ENCODE measurements at regions not wholly inside any gene's neighbourhood (a gene's known extent, or its start where the extent isn't known, plus 50 kb on each side); places are given as distances from the start of the nearest gene placed in this dataset.

DNA sequence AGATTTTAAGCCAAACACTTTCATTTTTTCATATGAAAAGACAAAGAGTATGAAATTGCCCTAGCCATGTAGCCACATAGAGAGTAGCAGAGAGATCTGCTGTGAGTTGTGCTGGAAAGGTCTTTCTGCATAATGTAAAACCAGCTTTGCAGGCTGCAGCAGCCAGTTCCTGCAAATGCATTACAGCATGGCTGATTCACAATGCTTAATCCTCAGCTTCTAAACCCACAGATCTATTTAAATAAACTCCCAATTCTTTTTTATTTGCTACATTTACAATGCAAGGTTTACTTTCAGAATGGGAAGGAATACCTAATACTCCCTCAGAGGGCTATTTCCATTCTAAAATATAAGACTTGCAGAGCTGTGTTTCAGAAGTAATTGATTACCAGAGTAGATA is 185.6 kb upstream of the STARD13 start:
- no peak for DNase-seq

DNA sequence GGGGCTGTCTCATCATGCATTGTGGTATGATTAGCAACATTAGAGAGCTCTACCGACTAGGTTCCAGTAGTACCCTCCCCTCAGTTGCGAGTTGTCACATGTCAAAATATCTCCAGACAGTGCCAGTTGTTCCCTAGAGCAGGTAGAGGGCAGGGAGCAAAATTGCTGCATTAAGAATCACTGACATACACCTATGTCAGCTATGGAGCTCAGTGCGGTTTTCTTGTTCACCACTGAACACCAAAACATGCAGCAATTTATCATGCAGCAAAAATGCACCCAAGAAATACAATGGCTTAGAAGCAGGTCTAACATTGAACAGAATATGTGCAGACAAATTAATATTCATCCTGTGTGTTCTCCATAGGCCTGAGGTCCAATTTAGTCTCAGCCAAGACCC is 186.9 kb upstream of the STARD13 start:
- DNase-seq = no peak

DNA sequence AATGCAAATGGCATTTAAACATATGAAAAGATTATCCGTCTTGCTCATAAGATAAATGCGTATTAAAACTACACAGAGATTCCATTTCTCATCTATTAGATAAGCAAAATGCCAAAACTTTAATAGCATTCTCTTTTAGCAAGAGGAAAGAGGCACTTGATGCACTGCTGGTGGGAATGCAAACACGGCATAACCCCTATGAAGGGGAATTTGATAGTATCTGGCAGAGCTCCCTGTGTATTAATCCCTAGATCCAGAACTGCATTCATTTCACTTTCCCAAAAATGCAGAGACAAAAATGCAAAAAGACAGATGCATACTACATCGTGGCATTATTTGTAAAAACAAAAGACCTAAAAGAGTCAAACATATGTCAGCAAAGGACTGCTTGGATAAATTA is 193.6 kb upstream of the STARD13 start:
- no peak for DNase-seq

DNA sequence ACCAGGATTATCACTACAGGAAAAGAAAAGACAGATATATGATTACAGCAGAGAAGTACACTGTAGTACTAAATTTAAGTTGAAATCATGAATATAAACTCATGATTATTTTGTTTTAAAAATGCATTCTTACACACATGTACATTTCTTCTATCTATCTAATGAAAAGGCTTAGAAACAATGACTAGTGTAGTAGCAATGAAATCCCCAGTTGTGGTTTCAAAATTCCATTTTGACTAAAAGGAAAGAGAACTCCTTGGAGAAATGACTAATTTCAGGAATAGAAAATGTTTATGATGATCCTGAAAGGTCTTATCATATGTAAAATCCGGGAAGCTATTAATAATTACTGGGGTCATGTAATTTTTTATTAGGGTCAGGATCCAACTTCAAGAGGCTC is 195.0 kb upstream of the STARD13 start:
- no peak for DNase-seq

DNA sequence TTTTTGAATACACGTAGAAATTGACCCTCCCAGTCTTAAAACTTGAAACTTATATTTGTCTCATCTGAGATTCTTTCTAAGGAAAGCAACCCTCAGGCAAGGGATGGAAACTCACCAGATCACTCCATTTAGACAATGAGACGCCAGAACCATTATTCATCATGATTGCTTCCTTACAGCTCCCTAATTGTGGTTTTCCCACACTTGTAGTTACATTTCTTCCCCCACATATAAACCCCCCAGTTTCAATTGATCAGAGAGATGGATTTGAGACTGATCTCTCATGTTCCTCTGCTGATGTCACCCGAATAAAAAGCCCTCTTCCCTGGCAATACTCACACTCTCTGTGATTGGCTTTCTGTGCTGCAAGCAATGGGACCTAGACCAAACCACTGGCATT is 197.9 kb upstream of the STARD13 start:
- no peak for DNase-seq

DNA sequence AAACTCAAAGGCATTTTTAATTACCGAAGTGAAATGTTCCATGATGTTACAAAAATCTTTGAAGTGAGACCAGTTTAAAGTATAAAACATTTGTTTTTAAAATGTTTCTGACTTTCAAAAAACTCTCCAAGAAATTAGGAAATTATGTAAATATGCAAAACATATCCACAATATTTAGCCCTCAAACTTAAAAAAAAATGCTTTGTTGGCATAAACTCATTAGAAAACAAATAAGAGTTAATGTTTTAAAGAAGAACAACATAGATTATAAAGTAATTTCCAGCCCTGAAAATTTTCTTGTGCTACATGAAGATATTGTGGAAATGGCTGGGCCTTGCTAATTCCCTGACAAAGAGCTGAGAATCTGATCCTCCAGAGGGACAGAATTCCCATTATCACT is 199.7 kb upstream of the STARD13 start:
- no peak for DNase-seq

DNA sequence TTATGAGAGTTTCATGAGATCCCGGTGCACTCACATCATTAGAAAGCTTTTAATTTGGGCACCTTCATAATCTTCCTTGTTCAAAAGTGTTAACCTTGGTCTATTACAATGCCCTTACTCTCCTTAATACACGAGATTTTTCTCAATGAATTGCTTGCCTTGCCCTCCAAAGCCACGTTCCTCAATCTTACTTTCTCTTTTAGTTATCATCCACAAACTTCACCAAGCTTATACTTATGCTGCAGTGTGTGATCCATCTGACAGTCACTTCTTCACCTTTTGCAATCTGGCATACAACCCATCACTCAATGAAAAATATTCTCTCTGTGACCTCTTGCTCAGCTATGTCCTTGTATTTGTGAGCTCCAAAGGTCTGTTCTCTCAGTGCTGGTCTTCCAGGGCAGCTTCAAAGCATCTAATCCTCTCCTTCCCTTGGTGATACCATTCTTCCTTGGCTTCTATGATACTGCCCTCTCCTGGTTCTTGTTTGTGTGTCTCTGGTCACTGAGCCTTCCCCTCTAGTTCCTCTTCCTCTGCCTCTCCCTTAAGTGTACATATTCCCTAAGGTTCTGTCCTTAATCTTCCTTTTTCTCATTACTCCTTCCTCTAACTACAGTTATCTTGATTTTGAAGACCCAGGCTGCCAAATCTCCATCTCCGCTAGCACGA is 202.2 kb upstream of the STARD13 start:
- no peak for DNase-seq

DNA sequence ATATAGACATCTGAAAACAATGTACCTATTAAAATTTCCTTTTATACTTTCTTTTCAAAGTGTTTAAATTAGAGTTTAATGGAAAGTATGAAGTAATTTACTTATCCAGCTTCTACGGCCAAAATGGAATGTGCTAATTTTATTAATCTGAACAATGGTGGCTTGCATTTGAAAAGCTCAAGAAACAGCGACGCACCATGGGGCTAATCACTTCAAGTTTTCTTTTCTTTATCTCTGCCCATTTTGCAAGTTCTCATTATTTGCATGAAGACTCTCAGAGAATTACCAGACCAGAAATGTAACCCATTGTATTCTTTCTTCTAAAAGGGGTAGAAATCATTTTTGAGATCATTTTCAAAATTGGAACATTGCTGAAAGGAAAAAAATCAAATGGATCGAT is 204.0 kb upstream of the STARD13 start:
- no peak for DNase-seq

DNA sequence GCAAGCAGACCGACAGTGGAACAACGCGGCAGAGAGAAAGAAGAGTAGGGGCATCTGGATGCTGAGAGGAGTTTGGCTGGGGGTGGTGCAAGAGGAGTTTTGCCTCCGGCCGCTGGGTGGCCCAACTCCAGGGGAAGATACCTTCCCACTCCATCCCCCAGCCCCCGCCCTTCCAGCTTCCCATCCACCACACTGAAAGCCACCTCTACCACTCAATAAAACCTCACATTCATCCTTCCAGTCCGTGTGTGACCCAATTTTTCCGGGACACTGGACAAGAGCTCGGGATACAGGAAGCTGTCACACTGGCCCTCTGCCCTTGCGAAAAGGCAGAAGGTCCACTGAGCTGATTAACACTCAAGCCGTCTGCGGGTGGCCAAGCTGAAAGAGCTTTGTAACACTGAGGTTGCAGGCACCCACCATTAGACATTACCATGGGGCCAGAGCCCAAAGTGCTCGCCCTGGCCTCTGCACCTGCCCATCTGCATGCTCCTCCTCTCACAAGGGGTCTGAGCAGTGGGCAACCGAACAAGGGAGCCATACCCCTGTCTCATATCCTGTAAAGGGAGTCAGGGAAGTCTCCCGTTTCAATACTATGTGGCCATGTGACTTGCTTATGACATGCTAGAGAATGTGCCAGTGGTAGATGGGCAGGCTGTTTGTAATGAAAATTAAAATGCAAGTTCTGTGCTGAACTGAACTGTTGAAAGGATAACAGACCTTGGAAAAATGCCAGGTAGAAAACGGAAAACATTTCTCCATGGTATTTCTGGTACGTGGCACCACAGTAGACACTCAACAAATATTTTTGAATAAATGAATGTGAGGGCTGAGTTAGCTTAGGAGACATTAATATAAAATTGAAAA is 205.1 kb upstream of the STARD13 start:
- peak; percentile 2 for DNase-seq

DNA sequence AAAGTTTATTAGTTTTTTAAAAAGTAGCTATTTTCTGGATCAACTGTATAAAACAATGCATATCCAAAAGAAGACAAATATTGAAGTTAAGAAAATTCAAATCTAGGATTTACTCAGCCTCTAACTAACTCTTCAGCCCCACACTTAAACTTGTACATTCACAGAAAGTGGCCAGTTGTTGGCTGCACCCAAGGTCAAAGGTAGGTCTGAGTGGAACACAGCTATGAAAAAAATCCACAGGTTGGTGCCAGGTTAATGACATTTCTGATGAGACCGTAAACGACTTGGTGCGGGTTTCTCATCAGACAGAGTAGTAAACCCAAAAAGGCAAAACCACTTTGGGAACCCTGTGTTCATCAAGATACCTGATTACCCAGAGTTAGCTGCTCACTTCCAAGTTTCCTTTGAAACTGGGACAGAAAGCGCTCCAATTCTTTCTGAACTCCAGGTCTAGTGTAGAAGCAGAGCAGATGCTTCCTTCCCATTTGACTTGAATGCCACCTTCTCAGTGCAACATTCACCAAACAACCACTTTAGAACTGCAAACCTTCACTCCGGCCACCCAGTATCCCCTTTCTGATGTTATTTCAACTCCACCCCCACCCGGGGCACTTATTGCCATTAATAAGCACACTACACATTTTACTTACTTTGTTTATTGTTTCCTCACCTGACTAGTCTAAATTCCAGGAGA is 208.3 kb upstream of the STARD13 start:
- no peak for DNase-seq

DNA sequence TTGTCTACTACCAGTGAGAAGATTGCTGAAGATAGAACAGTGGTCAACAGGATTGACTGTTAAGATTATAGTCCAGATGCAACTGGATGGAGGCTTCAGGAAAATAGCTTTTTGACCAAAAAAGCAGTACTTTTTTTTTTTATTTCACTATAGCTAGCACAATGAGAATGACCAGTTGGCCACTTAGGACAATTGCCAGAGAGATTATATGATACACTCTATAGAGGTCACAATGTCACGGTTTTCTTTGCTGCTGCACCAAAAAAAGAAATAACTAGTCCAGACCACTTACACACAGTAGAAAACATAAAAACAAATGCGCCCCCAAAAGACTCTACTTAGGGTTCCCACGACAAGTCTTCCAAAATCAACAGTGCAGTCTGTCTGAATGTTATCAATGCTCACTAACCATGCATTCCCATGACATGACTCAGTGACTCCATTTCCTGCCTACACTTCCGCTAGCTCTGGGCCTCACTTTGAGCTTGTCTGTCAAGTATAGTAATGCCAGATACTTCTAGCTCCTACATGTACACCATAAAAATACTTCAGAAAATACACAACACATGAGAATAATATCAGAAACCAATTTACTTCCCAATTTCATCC is 209.1 kb upstream of the STARD13 start:
- DNase-seq = no peak

DNA sequence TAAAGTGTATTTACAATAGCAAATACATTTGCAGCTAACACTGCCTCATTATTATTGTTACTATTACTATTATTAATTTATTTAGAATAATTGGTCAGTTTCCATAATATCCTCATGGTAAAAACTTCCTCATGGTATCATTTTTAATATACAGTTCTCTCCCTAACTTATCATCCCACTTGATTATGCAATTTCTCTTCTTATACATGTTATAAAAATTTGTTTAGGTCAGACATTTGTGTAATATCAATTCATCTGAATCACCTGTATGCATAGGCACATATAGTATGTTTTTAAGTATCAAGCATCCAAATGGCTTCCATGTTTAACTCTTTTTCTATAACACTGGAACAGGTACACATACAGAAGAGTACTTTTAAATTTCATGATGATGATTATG is 210.8 kb upstream of the STARD13 start:
- DNase-seq = no peak

DNA sequence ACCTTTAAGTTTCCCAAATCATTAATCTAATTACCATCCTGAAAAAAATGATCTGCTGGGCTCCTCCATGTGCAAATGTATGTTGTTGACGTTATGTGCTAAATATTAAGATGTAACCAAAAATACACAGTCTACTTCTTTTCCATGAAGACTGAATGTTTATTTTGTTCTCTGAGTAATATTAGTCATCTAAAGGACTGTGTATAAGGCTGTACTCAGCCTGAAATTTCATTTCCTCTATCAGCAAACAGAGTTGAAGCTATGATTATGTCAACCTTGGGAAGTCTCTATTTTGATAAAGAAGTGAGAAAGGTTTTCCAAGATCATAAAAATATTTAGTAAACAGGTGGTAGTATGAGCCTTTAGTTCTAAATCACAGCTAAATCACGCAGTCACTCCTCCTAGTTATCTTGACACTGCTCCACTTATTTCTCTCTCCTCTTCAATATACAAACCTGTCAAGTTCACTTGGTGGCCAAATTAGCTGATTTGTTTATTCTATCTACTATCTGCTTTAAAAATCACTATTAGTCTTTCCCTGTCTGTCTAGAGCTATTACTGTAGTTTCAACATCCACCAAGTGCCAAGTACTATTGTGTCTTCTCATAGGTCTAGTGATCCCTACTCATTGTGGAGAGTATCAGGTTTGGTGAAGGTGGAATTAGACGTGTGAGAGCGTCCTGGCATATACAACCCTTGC is 211.7 kb upstream of the STARD13 start:
- no peak for DNase-seq

DNA sequence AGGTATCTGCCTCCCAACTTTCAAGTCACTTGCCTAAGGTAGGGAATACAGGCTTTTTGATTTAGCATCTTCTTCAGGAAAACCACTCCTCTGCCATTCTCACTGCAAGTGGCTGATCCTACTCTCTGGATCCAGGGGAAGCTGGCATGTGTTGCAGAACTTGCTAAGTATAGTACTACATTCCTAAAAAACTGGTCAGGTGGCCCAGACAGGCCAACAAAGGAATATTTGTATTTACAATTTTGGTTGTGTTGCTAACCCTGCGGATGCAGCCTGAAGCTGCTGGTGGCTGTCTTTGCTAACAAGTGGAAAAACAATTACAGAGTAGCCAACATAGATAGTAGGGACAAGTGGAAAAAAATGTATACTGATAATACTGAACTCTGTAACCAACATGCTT is 222.5 kb upstream of the STARD13 start:
- DNase-seq = no peak

DNA sequence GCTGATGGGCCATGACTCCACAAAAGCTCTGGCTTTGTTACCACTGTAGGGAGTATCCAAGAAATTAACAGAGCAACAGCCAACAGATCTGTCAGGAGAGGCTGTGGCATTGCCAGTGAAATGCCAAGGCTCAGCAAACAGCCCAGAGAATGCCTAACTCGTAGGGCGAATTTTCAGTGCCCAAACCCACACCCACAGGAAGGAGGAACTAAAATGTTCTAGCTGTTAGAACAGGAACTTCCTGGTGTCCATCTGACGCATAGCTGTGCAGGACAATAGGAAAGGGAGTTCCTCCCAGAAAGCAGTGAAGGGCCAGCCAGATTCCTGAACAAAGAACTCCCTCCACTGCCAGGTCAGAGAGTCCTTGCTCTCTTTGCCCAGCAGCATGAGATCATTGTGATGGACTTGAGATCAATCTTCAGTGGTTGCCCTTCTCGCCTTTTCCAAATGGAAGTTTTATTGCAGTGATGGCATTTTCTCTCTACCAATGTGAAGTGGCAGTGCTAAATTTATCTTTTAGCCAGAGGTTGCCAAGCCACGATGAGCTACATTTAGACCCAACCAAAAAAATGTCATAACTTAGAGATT is 224.2 kb upstream of the STARD13 start:
- no peak for DNase-seq

DNA sequence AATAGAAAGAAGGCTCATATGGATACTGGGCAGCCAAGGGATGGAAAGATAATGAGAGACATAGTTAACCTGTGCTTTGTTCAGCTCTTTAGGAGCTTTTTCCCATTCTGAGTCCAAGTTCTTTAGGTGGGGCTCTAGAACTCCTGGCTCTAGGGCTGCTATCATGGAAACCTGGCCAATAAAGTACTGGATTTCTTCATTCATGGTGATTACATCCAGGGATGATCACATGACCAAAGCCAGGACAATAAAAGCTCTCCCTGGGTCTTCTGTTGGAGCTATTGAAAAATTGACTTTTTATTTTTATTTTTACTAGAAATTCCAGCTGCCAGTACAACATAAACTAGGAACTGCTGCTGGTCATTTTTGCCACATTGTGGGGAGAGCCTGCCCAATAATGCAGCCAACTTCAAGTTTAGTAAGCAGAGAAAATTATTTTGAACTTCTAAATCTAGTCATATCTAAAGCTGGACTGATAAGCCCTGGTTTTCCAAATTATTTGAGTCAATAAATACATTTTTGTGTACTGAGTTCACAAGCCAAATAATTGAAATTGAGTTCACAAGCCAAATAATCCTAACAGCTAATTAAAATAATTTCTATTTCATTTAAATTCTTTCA is 224.9 kb upstream of the STARD13 start:
- no peak for DNase-seq

DNA sequence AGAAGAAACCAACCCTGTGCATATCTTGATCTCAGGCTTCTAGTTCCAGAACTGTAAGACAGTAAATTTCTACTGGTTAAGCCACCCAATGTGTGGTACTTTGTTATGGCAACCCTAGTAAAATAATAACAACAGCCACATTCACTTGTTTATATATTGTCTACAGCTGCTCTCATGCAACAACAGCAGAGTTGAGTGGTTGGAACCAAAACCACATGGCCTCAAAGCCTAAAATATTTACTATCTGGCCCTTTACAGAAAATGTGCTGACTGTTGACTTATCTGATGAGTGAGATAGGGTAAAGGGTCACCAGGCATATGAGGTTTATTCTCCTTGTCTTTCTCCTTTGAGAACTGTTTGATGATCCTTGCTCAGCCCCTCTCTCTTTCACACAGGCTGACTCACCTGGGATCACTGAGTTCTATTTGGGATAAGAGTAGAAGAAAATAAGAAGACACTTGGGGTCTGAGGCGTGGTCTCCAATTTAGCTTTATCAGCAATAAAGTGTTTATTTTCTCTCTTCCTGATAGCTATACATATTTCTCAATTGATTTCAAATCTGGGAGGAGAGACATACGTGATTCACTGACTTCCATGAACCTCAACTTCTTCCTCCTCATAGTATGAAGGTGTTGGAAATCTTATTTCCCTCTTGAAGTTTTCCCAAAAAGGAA is 227.5 kb upstream of the STARD13 start:
- DNase-seq = no peak

DNA sequence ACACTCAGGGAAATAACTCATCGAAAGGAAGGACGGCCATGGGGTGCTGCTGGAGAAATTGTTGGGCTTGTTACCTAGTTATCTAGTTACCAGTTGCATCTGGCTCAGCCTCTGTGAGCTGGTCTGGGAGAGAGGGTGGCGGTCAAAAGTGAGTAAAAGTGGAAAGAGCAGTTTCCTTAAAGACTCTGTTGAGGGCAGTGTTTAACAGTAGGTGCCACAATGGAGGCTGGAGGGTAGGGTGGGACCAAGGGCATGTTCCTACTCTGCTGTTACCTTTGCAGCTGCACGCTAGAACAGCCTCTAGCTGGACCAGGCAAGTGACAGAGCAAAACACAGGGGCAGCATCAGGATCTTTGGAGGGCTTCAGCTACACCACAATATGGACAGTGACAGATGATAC is 228.8 kb upstream of the STARD13 start:
- DNase-seq = no peak

DNA sequence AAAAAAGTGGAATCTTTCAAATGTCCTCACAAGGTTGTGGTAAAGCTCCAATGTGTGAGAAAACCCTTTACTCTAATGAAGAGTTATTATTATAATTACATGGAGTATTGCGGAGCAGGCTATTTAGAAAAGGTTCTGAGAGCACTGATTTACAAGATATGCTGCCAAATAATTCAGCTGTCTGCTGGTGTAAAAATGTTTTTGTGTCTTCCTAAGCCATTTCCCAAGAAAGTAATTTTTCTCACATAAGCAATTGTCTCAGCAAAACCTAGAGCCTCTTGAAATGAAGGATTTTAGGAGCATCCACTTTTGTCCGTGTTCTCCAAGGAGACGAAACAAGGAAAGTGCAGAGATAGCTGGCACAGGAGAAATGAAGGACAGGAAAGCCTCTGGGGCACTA is 229.6 kb upstream of the STARD13 start:
- DNase-seq = no peak

DNA sequence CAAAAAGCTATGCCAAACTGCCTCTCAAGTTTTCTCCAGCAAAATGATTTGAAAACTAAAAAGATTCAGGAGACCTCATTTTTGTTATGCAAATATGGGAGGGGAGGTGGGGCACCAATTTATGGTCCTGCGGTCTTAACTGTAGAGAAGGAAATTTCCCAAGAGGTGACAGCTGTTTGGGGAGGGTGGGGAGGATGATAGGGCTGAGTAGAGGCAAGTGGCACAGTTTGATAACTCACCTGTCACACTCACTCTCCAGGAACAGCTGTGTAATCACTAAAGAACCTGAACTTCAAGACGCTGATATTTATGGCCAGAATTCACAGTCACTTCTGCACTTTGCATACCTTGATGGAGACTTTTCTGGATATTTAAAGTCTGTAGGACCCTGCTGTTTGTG is 232.9 kb upstream of the STARD13 start:
- no peak for DNase-seq

All from right kidney (tissue), 1 donor.